CD14-positive monocyte (primary cell): ENCODE measurements at regions not wholly inside any gene's neighbourhood (a gene's known extent, or its start where the extent isn't known, plus 50 kb on each side); places are given as distances from the start of the nearest gene placed in this dataset.

Experiments used
- DNase-seq, 3 donors: peaks; one replicate each; pipeline ENCODE4 v3.0.0-alpha.2; 2011 to 2022
- H2AFZ ChIP-seq: 2 replicates; pipeline ENCODE4 v1.6.0; 2012; ENCODE audit warnings: mild to moderate bottlenecking, low read depth, low read length, inconsistent platforms; ENCODE audit not compliant: insufficient read depth, poor library complexity, severe bottlenecking
- H3K27ac ChIP-seq, 2 donors: 1 replicate in 1 of 2; 2 replicates in 1 of 2; pipeline ENCODE4 v1.5.1; 2012 to 2013; ENCODE audit warnings: low read length in 2 of 2, control low read depth in 1 of 2, inconsistent platforms in 1 of 2, low read depth in 1 of 2, mild to moderate bottlenecking in 1 of 2
- H3K27me3 ChIP-seq, 2 donors: one replicate each; pipeline versions ENCODE4 v1.6.0 to v1.6.1; 2011 to 2013; ENCODE audit warnings: low read length in 2 of 2; ENCODE audit not compliant: control insufficient read depth in 2 of 2, insufficient read depth in 2 of 2
- H3K36me3 ChIP-seq, 2 donors: replicated peaks in 1 of 2; 1 replicate in 1 of 2; 2 replicates in 1 of 2; pipeline versions ENCODE4 v1.5.1 to v1.6.1; 2012 to 2013; ENCODE audit warnings: low read length in 2 of 2, control low read depth in 1 of 2, inconsistent platforms in 1 of 2, mild to moderate bottlenecking in 1 of 2; ENCODE audit not compliant: insufficient read depth in 2 of 2, control insufficient read depth in 1 of 2
- H3K4me1 ChIP-seq, 2 donors: 1 replicate in 1 of 2; 2 replicates in 1 of 2; pipeline versions ENCODE4 v1.5.1 to v1.6.1; 2012 to 2013; ENCODE audit warnings: low read length in 2 of 2, control low read depth in 1 of 2, inconsistent platforms in 1 of 2, mild to moderate bottlenecking in 1 of 2, moderate library complexity in 1 of 2; ENCODE audit not compliant: insufficient read depth in 2 of 2, control insufficient read depth in 1 of 2
- H3K4me2 ChIP-seq: replicated peaks from 2 replicates; pipeline ENCODE3; 2012; ENCODE audit warnings: low read length, moderate library complexity, mild to moderate bottlenecking; ENCODE audit not compliant: poor library complexity, severe bottlenecking; ENCODE audit errors: extremely low read depth
- H3K4me3 ChIP-seq, 3 experiments: fragments of 200-600 bp in 1 of 3; sonication (generic) in 1 of 3; replicated peaks in 1 of 3; 1 replicate in 2 of 3; 2 replicates in 1 of 3; pipeline ENCODE4 v1.5.1; 2011 to 2013; ENCODE audit warnings: low read length in 3 of 3, mild to moderate bottlenecking in 3 of 3, control low read depth in 2 of 3, low read depth in 2 of 3, inconsistent platforms in 1 of 3, moderate library complexity in 1 of 3
- H3K79me2 ChIP-seq: 2 replicates; pipeline ENCODE4 v1.6.0; 2012; ENCODE audit warnings: mild to moderate bottlenecking, control low read depth, inconsistent platforms, low read length, moderate library complexity; ENCODE audit not compliant: insufficient read depth
- H3K9ac ChIP-seq: 2 replicates; pipeline ENCODE4 v1.6.0; 2017; ENCODE audit warnings: low read length, mild to moderate bottlenecking; ENCODE audit not compliant: insufficient read depth, poor library complexity, severe bottlenecking
- H3K9me3 ChIP-seq, 2 donors: replicated peaks in 1 of 2; 1 replicate in 1 of 2; 2 replicates in 1 of 2; pipeline versions ENCODE4 v1.5.1 to v1.6.1; 2012 to 2013; ENCODE audit warnings: low read length in 2 of 2, control low read depth in 1 of 2; ENCODE audit not compliant: control insufficient read depth in 1 of 2, insufficient read depth in 1 of 2
- H4K20me1 ChIP-seq: 2 replicates; pipeline ENCODE4 v1.6.0; 2012; ENCODE audit warnings: mild to moderate bottlenecking, low read length, control low read depth, moderate library complexity; ENCODE audit not compliant: insufficient read depth
- H3K27ac Mint-ChIP-seq, 7 donors: one replicate each; pipeline ENCODE4 v1.8.0; 2020; ENCODE audit warnings: mild to moderate bottlenecking in 7 of 7, mixed read lengths in 7 of 7, moderate library complexity in 6 of 7, inconsistent platforms in 2 of 7
- H3K27me3 Mint-ChIP-seq, 3 donors: one replicate each; pipeline ENCODE4 v1.8.0; 2021 to 2022; ENCODE audit warnings: low read depth in 3 of 3, mild to moderate bottlenecking in 3 of 3, mixed read lengths in 3 of 3, moderate library complexity in 3 of 3, inconsistent platforms in 1 of 3
- H3K36me3 Mint-ChIP-seq, 2 donors: one replicate each; pipeline ENCODE4 v1.8.0; 2020; ENCODE audit warnings: mixed read lengths in 2 of 2, inconsistent platforms in 1 of 2, mild to moderate bottlenecking in 1 of 2
- H3K4me1 Mint-ChIP-seq: one replicate; pipeline ENCODE4 v1.8.0; 2020; ENCODE audit warnings: mild to moderate bottlenecking, mixed read lengths
- H3K4me3 Mint-ChIP-seq, 2 donors: one replicate each; pipeline ENCODE4 v1.8.0; 2020; ENCODE audit warnings: mild to moderate bottlenecking in 2 of 2, mixed read lengths in 2 of 2, moderate library complexity in 1 of 2
- H3K9me3 Mint-ChIP-seq, 7 donors: one replicate each; pipeline ENCODE4 v1.8.0; 2020 to 2022; ENCODE audit warnings: mixed read lengths in 7 of 7, mild to moderate bottlenecking in 6 of 7, moderate library complexity in 6 of 7, inconsistent platforms in 2 of 7
- WGBS: methylation state at CpG from one replicate; pipeline ENCODE4 v1.1.5; 2013; ENCODE audit warnings: missing lambda C conversion rate; ENCODE audit not compliant: insufficient coverage; 5-methylcytosine and 5-hydroxymethylcytosine counted together
- intact Hi-C, 2 donors: fragments of 100-400 bp; cut with micrococcal nuclease; formaldehyde crosslinking; loops; one replicate each; pipeline versions ENCODE4 v1.15.0 to v1.15.1; 2023
- TF ChIP-seq, protein P1 (sequence below): fragments of 200-600 bp; IDR thresholded peaks from one replicate; pipeline ENCODE4 v1.8.0; 2022; ENCODE audit warnings: antibody characterized with exemption, mild to moderate bottlenecking

- WGBS = no CpG with 5 or more reads among the region's 3 CpGs
- TF ChIP-seq, protein P1, sequence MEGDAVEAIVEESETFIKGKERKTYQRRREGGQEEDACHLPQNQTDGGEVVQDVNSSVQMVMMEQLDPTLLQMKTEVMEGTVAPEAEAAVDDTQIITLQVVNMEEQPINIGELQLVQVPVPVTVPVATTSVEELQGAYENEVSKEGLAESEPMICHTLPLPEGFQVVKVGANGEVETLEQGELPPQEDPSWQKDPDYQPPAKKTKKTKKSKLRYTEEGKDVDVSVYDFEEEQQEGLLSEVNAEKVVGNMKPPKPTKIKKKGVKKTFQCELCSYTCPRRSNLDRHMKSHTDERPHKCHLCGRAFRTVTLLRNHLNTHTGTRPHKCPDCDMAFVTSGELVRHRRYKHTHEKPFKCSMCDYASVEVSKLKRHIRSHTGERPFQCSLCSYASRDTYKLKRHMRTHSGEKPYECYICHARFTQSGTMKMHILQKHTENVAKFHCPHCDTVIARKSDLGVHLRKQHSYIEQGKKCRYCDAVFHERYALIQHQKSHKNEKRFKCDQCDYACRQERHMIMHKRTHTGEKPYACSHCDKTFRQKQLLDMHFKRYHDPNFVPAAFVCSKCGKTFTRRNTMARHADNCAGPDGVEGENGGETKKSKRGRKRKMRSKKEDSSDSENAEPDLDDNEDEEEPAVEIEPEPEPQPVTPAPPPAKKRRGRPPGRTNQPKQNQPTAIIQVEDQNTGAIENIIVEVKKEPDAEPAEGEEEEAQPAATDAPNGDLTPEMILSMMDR = no peak
Observed at GRCh38 chr12:67202678-67203012, 66.5 kb upstream of the CAND1 start.

DNA sequence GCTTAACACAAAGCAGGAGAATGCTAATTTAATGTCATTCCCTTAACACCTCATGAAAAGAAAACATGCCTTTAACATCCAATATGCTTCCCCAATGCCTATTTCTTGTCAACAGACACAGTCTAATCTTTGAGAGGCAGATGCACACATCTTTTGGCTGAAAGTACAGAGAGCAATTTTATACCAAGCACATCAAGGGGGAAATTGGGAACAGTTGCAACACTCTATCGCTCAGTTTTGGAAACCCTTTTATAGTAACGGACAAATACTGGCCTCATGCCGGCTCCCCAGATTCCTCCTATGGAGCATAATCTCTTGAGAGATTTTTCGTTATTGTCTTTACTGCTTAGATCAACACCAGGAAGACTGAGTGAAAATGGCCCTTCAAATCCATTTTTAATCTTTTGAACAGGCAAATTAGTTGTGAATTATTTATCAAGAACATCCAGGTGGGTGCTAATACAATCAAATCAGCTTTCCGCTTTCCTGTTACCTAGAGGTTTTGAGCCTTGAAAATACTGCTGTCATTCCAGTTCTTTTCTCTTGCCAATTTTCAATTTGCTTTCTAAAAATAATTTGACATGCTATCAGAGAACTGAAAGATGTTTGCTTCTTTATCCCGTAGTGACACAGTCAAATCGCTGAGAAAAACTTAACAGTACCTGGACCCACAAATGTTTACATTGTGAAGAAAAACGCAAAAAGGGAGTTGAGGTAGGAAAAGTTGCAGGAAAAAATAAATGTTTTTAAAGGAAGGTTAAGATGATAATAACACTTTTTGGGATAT lies 60.7 kb upstream of the CAND1 start:
- H3K36me3 Mint-ChIP-seq = no peaks in the 10 kb centered on the region
- no peaks in the 10 kb centered on the region for H4K20me1 ChIP-seq
- WGBS = 100% methylated on average over 2 of the region's 8 CpGs
- H3K27ac Mint-ChIP-seq = no peak overlapping the region
- H3K9me3 ChIP-seq = no peaks in the 10 kb centered on the region
- H3K79me2 ChIP-seq = no peaks in the 10 kb centered on the region
- H3K4me2 ChIP-seq = no peak overlapping the region
- intact Hi-C loops = no loop called here
- H3K4me1 ChIP-seq = no peaks in the 10 kb centered on the region
- H3K9ac ChIP-seq = no peak overlapping the region
- TF ChIP-seq, protein P1 = no peak
- DNase-seq = no peak
- no peak overlapping the region for H3K4me3 ChIP-seq
- no peak overlapping the region for H3K27ac ChIP-seq
- peaks cover 0 to 2% (median 0%) of the 10 kb centered on the region in 7 donors for H3K9me3 Mint-ChIP-seq
- no peak overlapping the region for H2AFZ ChIP-seq
- H3K27me3 ChIP-seq = no peaks in the 10 kb centered on the region
- H3K36me3 ChIP-seq = no peaks in the 10 kb centered on the region
- H3K4me3 Mint-ChIP-seq = no peak overlapping the region
- no peaks in the 10 kb centered on the region for H3K4me1 Mint-ChIP-seq
- H3K27me3 Mint-ChIP-seq = peaks cover 3 to 6% (median 3%) of the 10 kb centered on the region in 3 donors

More at GRCh38 chr12:67202678-67203012, 66.5 kb upstream of the CAND1 start:
- peaks cover 0 to 4% (median 0%) of the 10 kb centered on the region in 7 donors for H3K9me3 Mint-ChIP-seq
- no peaks in the 10 kb centered on the region for H3K4me1 ChIP-seq
- H3K27ac Mint-ChIP-seq = no peak overlapping the region
- no peak overlapping the region for H3K27ac ChIP-seq
- H3K9ac ChIP-seq = no peak overlapping the region
- H3K36me3 ChIP-seq = no peaks in the 10 kb centered on the region
- DNase-seq = no peak
- peaks cover 3 to 4% (median 4%) of the 10 kb centered on the region in 3 donors for H3K27me3 Mint-ChIP-seq
- no peaks in the 10 kb centered on the region for H3K79me2 ChIP-seq
- H3K36me3 Mint-ChIP-seq = no peaks in the 10 kb centered on the region
- no peaks in the 10 kb centered on the region for H4K20me1 ChIP-seq
- no peaks in the 10 kb centered on the region for H3K27me3 ChIP-seq
- H3K4me2 ChIP-seq = no peak overlapping the region
- intact Hi-C loops = no loop called here
- H3K4me1 Mint-ChIP-seq = no peaks in the 10 kb centered on the region
- H3K4me3 Mint-ChIP-seq = no peak overlapping the region
- no peaks in the 10 kb centered on the region for H3K9me3 ChIP-seq
- H2AFZ ChIP-seq = no peak overlapping the region
- H3K4me3 ChIP-seq = no peak overlapping the region
